Activated CD8-positive, alpha-beta memory T cell treated with anti-CD3 and anti-CD28 coated beads, Interleukin-2, amount 10 ng/mL, durations not matched to agents 7 days and 5 days (primary cell): ENCODE measurements at regions not wholly inside any gene's neighbourhood (a gene's known extent, or its start where the extent isn't known, plus 50 kb on each side); places are given as distances from the start of the nearest gene placed in this dataset.
A peak's percentile ranks its signal among the peaks of the same experiment; 100 is the strongest.

Experiments
- ATAC-seq: fragments of 150-1000 bp; cut with Tn5 transposase; one replicate; pipeline ENCODE4 v1.10.0; 2021; ENCODE audit warnings: moderate library complexity
- CTCF ChIA-PET: fragments of 350-600 bp; sonication (Branson Sonifier 250); formaldehyde crosslinking; loops from one replicate; lab custom pipeline; 2021; ENCODE audit warnings: antibody characterized with exemption; lab: Charles Lee
- DNase-seq: peaks from one replicate; pipeline ENCODE4 v3.0.0-alpha.2; 2020
- H3K27ac Mint-ChIP-seq: one replicate; pipeline ENCODE4 v1.8.0; 2021; ENCODE audit warnings: mild to moderate bottlenecking, mixed read lengths
- H3K27me3 Mint-ChIP-seq: one replicate; pipeline ENCODE4 v1.8.0; 2021; ENCODE audit warnings: mixed read lengths
- H3K36me3 Mint-ChIP-seq: one replicate; pipeline ENCODE4 v1.8.0; 2021; ENCODE audit warnings: mild to moderate bottlenecking, mixed read lengths
- H3K4me1 Mint-ChIP-seq: one replicate; pipeline ENCODE4 v1.8.0; 2021; ENCODE audit warnings: mixed read lengths
- H3K4me3 Mint-ChIP-seq: one replicate; pipeline ENCODE4 v1.8.0; 2021; ENCODE audit warnings: mild to moderate bottlenecking, moderate library complexity, mixed read lengths
- H3K9me3 Mint-ChIP-seq: one replicate; pipeline ENCODE4 v1.8.0; 2022; ENCODE audit warnings: low read depth, mixed read lengths

DNA sequence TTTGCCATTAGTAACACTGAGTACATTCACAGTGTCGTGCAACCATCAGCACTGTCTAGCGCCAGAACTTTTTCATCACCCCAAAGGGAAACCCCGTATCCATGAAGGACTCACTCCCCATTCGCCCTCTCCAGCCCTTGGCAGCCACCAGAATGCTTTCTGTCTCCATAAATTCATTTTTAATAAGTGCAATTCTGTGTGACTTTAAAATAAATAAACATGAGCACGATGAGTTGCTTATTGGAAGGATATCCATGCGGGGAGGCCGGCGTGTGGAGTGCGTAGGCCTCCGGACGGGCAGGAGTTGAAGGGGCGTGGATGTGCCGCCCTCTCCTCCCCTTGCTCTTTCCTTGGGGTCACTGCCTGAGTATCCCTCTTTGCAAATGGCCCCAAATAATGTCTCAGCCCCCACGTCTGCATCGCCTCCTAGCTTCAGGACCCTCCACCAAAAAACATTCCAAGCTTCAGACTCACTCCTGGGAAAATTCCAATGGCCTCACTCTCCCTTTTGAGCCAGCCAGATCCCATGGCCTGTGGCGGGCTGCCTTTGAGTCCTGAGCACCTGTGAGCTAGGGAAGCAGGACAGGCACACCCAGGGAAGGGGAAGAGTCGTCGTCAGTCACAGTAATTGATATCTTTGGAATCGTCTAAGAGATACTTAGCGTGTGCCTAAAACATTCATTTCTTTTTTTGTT lies 306.3 kb downstream of the SEC14L1 start:
- CTCF ChIA-PET, result interaction anchor here (1.3 to 9.2 kb wide), 3 partner anchors 14 to 19 kb away, joined by 4 to 110 read pairs (median 98); no protein-coding TSS in a partner anchor
- Mint-ChIP-seq H3K4me1 (peaks cover 79% of the 10 kb centered on the region), H3K27me3 (no peaks in the 10 kb centered on the region), H3K27ac (peak overlapping the region; percentile 93), H3K9me3 (no peaks in the 10 kb centered on the region), H3K4me3 (peak overlapping the region; percentile 73), H3K36me3 (peaks cover 19% of the 10 kb centered on the region)
- no peak for DNase-seq
- ATAC-seq, result no peak

DNA sequence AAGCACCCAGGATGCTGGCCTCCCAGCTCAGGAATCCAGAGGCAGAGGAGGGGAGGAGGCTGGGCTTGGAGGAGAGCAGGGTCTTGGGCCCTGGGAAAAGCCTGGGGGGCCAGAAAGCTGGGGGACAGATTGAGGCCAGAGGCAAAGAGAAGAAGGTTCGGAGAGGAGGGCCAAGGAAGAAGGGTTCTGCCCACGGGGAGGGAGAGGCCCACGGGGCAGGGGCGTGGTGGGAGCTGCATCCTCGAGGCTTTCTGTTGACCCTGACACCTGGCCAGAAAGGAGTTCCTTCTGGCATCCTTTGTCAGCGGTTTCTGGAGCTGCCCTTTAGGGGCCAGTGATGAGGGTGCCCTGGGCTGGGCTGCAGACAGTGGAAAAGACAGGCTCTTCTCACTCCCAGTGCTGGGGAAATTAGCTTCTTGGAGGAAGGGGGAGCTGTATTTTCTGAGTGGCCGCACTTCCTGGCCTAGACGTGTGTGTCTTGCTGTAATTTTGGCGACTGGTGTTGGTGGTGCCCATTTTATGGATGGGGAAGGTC lies 308.7 kb downstream of the SEC14L1 start:
- Mint-ChIP-seq H3K36me3 (peaks cover 28% of the 10 kb centered on the region), H3K27ac (peak overlapping the region; percentile 99), H3K9me3 (no peaks in the 10 kb centered on the region), H3K4me3 (peak overlapping the region; percentile 86), H3K4me1 (peaks cover 72% of the 10 kb centered on the region), H3K27me3 (no peaks in the 10 kb centered on the region)
- ATAC-seq, result no peak
- CTCF ChIA-PET, result interaction anchor here (1.2 to 8.6 kb wide), 5 partner anchors 8 to 45 kb away, joined by 4 to 98 read pairs (median 6); no protein-coding TSS in a partner anchor
- no peak for DNase-seq

DNA sequence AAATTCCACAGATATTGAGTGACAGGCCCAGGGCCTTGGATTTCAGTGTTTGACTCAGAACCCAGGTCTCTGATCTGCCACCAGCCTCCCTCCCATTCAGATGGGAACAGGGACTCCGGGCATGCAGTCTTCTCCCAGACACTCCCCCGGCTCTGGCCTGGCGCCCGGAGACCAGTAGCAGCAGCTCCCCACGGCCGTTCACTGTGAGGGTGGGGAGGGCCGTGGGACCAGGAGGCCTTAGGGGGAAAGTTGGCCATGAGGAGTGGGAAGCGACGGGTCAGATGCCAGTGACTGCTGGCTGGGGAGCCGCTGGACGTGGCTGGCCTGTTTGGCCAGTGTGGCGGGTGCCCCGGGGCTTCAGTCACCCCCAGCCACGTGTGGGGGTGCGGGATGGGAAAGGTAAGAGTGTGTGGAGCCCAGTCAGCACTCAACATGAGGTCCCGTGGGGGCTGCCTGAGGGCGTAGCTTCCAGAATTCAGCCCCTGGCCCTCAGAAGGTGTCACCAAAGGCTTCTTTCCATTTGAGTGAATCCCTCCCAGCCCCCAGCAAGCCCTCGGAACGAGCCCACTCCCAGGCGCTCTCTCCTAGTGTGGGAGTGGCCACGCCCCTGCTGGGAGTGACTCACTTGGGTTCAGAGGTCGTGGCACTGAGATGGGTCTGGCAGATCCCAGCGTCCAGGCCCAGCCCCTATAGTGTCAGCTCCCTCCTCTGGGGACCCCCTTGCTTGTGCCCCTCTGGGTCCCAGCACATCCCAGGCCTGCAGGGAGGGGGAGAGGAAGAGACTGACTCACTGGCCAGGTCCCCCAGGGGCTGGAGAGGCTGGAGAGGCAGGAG lies 309.4 kb downstream of the SEC14L1 start:
- peaks cover 33% of the 10 kb centered on the region for H3K36me3 Mint-ChIP-seq
- peaks cover 65% of the 10 kb centered on the region for H3K4me1 Mint-ChIP-seq
- DNase-seq (peak; percentile 71), ATAC-seq (peak; percentile 12)
- no peaks in the 10 kb centered on the region for H3K9me3 Mint-ChIP-seq
- H3K4me3 Mint-ChIP-seq, result peak overlapping the region; percentile 86
- H3K27me3 Mint-ChIP-seq, result no peaks in the 10 kb centered on the region
- peak overlapping the region; percentile 99 for H3K27ac Mint-ChIP-seq
- CTCF ChIA-PET, result interaction anchor here (1.4 to 8.6 kb wide), 6 partner anchors 9 to 119 kb away, joined by 4 to 98 read pairs (median 6); no protein-coding TSS in a partner anchor

GRCh38 chr17:77450742-77451244 lies 310.0 kb downstream of the SEC14L1 start:
- H3K27me3 Mint-ChIP-seq, result no peaks in the 10 kb centered on the region
- CTCF ChIA-PET, result interaction anchor here (1.0 to 8.6 kb wide), 8 partner anchors 10 to 120 kb away, joined by 4 to 98 read pairs (median 6); no protein-coding TSS in a partner anchor
- DNase-seq (no peak), ATAC-seq (no peak)
- H3K27ac Mint-ChIP-seq, result peak overlapping the region; percentile 99
- H3K36me3 Mint-ChIP-seq, result peaks cover 39% of the 10 kb centered on the region
- peaks cover 65% of the 10 kb centered on the region for H3K4me1 Mint-ChIP-seq
- H3K4me3 Mint-ChIP-seq, result peak overlapping the region; percentile 86
- no peaks in the 10 kb centered on the region for H3K9me3 Mint-ChIP-seq

DNA sequence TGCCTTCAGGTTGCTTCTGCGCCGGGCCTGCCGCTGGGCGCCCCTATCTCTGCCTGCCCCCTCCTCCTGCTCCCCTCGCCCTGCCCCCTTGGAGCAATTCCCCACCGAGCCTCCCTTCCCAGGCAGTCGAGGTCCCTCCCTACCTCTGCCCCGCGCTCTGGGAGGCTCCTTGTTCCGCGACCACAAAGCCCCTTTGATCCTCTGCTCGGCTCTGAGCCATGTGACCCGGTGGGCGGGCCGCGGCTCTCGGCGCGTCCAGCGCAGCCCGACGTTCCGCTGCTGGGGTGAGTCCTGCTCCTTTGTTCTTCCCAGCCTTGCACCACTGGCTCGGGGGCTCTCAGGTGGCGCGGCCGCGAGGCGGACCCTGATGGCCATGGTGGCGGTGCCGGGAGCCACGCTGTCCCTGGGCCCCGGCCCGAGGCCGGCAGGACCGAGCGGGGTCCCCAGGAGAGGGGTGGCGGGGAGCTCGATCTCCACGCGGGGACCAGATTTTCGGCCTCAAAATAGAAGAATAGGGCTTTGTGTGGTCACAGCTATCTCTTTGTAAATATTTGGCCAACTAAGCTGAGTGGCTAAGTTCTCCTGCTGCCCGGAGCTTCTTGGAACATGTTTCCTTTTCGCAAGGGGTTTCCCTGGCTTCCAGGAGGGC lies 310.6 kb downstream of the SEC14L1 start:
- CTCF ChIA-PET, result interaction anchor here (0.8 to 8.6 kb wide), 15 partner anchors 9 to 120 kb away, joined by 3 to 98 read pairs (median 6); no protein-coding TSS in a partner anchor
- peaks cover 64% of the 10 kb centered on the region for H3K4me1 Mint-ChIP-seq
- ATAC-seq (peak; percentile 54), DNase-seq (peak; percentile 76)
- H3K27ac Mint-ChIP-seq, result peak overlapping the region; percentile 99
- H3K4me3 Mint-ChIP-seq, result peak overlapping the region; percentile 86
- H3K27me3 Mint-ChIP-seq, result no peaks in the 10 kb centered on the region
- no peaks in the 10 kb centered on the region for H3K9me3 Mint-ChIP-seq
- H3K36me3 Mint-ChIP-seq, result peaks cover 40% of the 10 kb centered on the region

DNA sequence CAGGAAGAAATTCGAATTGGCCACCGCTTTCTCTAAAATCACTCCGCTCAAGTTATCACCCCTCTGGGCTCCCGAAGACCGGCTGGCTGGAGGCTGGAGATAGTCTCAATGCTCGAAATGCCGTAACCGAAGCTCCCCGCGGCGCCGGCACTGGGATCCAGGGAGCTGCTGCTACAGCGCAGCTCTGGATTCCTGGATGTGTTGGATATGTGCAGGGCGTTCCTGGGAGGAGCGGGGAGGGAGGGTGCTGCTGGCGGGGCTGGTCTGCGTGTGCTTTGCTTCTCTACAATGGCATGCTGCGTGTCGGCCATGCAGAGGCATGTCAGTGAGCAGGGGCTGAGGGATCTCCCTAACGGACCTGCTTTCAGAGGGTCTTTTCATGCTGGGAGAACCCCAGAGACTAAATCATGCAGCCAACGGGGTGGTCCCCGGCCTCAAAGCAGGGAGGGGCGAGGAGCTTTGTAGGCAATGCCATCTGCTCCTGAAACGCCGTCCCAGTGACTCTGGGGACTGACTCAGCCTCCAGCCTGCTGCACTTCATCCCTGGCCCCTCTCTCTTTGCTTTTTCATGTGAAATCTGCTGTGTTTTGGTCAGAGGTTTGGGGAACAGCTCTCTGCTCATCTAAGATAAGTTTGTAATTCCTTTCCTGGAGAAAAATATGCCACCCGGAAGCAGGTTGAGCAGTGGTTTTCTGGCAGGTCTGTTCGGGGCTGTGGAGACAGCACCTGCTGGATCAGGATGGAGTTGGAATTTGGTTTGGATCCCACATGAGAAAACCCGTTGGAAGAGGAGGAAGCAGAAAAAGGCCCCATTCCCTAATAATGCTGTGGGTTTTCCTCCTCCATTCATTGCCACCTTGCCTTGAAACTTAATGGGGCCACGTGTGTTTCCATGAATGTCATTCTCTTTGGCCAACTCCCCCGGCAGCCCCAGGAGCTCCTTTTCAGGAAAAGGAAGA lies 311.4 kb downstream of the SEC14L1 start:
- ATAC-seq (no peak), DNase-seq (no peak)
- no peaks in the 10 kb centered on the region for H3K27me3 Mint-ChIP-seq
- H3K9me3 Mint-ChIP-seq, result no peaks in the 10 kb centered on the region
- H3K4me1 Mint-ChIP-seq, result peaks cover 62% of the 10 kb centered on the region
- peak overlapping the region; percentile 86 for H3K4me3 Mint-ChIP-seq
- CTCF ChIA-PET, result interaction anchor here (0.8 to 8.6 kb wide), 14 partner anchors 8 to 120 kb away, joined by 3 to 98 read pairs (median 5); no protein-coding TSS in a partner anchor
- H3K27ac Mint-ChIP-seq, result peak overlapping the region; percentile 99
- H3K36me3 Mint-ChIP-seq, result peaks cover 39% of the 10 kb centered on the region

- H3K9me3 Mint-ChIP-seq, result no peaks in the 10 kb centered on the region
- H3K36me3 Mint-ChIP-seq, result peaks cover 34% of the 10 kb centered on the region
- H3K4me3 Mint-ChIP-seq, result peak overlapping the region; percentile 86
- H3K27ac Mint-ChIP-seq, result peak overlapping the region; percentile 99
- ATAC-seq (peak; percentile 38), DNase-seq (peak; percentile 85)
- peaks cover 66% of the 10 kb centered on the region for H3K4me1 Mint-ChIP-seq
- CTCF ChIA-PET, result interaction anchor here (0.9 to 8.6 kb wide), 12 partner anchors 9 to 121 kb away, joined by 3 to 98 read pairs (median 6); no protein-coding TSS in a partner anchor
- H3K27me3 Mint-ChIP-seq, result no peaks in the 10 kb centered on the region
Measured at GRCh38 chr17:77453613-77454241, 313.0 kb downstream of the SEC14L1 start.

DNA sequence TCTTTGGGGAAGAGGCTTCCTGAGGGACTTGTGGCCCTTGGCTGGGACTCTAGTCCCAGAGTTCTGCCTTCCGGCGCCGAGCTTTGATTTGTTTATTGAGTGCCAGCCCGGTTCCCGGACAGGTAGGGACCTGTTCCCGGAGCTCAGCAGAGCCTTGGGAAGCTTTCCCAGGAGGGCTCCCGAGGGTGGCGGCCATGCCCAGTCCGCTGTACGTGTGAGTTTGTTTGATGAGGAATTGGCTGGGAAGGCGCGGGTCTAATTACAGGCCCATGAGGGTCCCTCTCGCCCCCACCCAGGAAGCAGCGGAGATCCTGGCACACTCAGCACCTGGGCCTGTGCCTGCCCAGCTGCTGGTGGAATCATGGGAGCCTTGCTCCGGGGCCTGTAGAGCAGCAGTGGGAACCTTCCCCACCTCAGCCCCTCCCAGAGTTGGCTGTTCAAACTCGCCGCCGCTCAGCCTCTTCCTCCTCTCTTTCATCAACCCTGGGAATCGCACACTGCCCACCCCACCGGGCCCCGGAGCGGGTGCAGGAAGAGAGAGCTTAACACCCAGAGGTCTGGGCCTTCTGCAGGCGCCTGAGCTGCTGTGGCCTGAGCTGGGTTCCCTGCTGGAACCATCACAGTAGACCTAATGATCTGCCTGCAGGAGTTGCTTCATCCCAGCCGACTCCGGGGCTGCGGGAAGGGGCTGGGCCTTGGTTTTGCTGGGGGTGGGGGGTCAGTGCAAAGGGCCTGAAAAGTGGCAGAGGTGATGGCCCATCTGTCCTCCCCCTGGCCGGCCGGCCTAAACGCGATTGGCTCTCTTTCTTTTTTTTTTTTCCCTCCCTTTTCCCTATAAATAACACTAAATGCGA lies 313.7 kb downstream of the SEC14L1 start:
- H3K4me3 Mint-ChIP-seq, result peak overlapping the region; percentile 86
- DNase-seq, result no peak
- CTCF ChIA-PET, result interaction anchor here (0.9 to 8.6 kb wide), 12 partner anchors 8 to 122 kb away, joined by 3 to 98 read pairs (median 4); no protein-coding TSS in a partner anchor
- H3K27ac Mint-ChIP-seq, result peak overlapping the region; percentile 99
- H3K36me3 Mint-ChIP-seq, result peaks cover 31% of the 10 kb centered on the region
- H3K27me3 Mint-ChIP-seq, result no peaks in the 10 kb centered on the region
- H3K9me3 Mint-ChIP-seq, result no peaks in the 10 kb centered on the region
- H3K4me1 Mint-ChIP-seq, result peaks cover 66% of the 10 kb centered on the region
- no peak for ATAC-seq

- H3K9me3 Mint-ChIP-seq, result no peaks in the 10 kb centered on the region
- DNase-seq (no peak), ATAC-seq (no peak)
- H3K4me3 Mint-ChIP-seq, result peak overlapping the region; percentile 86
- CTCF ChIA-PET, result interaction anchor here (0.9 to 8.6 kb wide), 7 partner anchors 8 to 66 kb away, joined by 3 to 98 read pairs (median 13); no protein-coding TSS in a partner anchor
- H3K27ac Mint-ChIP-seq, result peak overlapping the region; percentile 99
- peaks cover 65% of the 10 kb centered on the region for H3K4me1 Mint-ChIP-seq
- H3K36me3 Mint-ChIP-seq, result peaks cover 35% of the 10 kb centered on the region
- no peaks in the 10 kb centered on the region for H3K27me3 Mint-ChIP-seq
Measured at GRCh38 chr17:77455111-77455890, 314.5 kb downstream of the SEC14L1 start.

DNA sequence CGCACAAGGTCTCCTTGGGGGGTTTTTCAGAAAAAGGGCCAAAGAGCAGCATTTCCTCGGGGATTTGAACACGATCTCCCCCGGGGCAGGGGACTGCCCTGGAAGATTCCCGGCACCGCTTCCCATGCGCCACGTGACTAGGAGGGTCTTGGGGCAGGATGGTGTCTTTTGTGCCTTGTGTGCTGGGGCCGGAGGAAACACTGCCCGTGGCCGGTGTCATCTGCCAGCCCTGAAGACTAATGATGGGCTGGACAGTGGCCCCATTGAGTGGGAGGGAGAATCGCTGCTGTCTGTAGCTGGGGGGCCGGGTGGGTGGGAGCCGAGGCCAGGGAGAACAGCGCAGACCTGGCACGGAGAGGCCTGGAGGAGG lies 315.1 kb downstream of the SEC14L1 start:
- CTCF ChIA-PET, result interaction anchor here (3.1 kb wide), 1 partner anchor 25 kb away, joined by 16 read pairs; no protein-coding TSS in a partner anchor
- Mint-ChIP-seq H3K27me3 (no peaks in the 10 kb centered on the region), H3K9me3 (no peaks in the 10 kb centered on the region), H3K4me1 (peaks cover 67% of the 10 kb centered on the region), H3K36me3 (peaks cover 35% of the 10 kb centered on the region), H3K27ac (peak overlapping the region; percentile 99), H3K4me3 (peak overlapping the region; percentile 86)
- DNase-seq (no peak), ATAC-seq (no peak)
